ENCODE measurements at regions not wholly inside any gene's neighbourhood (a gene's known extent, or its start where the extent isn't known, plus 50 kb on each side); places are given as distances from the start of the nearest gene placed in this dataset.

DNA sequence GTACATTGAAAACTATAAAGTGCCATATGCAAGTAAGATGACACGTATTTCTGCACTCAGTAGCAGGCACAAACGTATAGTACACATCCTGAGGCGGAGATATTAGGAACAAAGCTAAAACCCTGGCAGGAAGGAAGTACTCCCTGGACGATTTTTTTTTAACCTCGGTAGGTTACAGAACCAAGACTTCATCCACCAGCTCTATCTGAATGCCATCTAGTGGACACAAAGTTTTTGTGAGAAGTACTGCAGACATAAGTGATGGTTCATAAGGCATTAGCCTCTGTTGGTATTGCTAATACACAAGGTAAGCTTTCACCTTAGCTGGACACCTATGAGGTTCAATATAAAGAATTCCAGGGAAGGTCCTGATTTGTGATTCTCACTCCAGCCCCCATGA is 83.0 kb upstream of the CCDC196 start:
- Histone ChIP-seq H3K9me3 (ENCODE audit: insufficient read depth, low read length) (no peaks in the 10 kb centered on the region), H2AFZ (ENCODE audit: low read depth, low read length) (peak overlapping the region; percentile 69), H4K20me1 (ENCODE audit: insufficient read depth, low read length) (no peaks in the 10 kb centered on the region), H3K4me1 (ENCODE audit: low read length) (peaks cover 19% of the 10 kb centered on the region), H3K4me2 (ENCODE audit: low read length) (peak overlapping the region; percentile 70), H3K79me2 (ENCODE audit: low read length) (no peaks in the 10 kb centered on the region), H3K4me3 (ENCODE audit: low read length) (peak overlapping the region; percentile 64), H3K36me3 (replicated peaks; ENCODE audit: low read depth, low read length) (no peaks in the 10 kb centered on the region), H3K27me3 (ENCODE audit: low read depth, low read length) (0 out of 2 replicates have a peak, but pooled peaks cover 3% of the 10 kb centered on the region), H3K27ac (ENCODE audit: low read length) (no peak overlapping the region), H3K9ac (ENCODE audit: low read length) (peak overlapping the region; percentile 8; the same call in 1 of the 2 replicates)
- no peak for TF ChIP-seq EZH2phosphoT487 (IDR thresholded peaks at IDR 0.05; ENCODE audit: low read depth)
- TF ChIP-seq, protein P1, sequence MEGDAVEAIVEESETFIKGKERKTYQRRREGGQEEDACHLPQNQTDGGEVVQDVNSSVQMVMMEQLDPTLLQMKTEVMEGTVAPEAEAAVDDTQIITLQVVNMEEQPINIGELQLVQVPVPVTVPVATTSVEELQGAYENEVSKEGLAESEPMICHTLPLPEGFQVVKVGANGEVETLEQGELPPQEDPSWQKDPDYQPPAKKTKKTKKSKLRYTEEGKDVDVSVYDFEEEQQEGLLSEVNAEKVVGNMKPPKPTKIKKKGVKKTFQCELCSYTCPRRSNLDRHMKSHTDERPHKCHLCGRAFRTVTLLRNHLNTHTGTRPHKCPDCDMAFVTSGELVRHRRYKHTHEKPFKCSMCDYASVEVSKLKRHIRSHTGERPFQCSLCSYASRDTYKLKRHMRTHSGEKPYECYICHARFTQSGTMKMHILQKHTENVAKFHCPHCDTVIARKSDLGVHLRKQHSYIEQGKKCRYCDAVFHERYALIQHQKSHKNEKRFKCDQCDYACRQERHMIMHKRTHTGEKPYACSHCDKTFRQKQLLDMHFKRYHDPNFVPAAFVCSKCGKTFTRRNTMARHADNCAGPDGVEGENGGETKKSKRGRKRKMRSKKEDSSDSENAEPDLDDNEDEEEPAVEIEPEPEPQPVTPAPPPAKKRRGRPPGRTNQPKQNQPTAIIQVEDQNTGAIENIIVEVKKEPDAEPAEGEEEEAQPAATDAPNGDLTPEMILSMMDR (IDR thresholded peaks at IDR 0.05; ENCODE audit: low read depth, low read length), result peak; percentile 65

DNA sequence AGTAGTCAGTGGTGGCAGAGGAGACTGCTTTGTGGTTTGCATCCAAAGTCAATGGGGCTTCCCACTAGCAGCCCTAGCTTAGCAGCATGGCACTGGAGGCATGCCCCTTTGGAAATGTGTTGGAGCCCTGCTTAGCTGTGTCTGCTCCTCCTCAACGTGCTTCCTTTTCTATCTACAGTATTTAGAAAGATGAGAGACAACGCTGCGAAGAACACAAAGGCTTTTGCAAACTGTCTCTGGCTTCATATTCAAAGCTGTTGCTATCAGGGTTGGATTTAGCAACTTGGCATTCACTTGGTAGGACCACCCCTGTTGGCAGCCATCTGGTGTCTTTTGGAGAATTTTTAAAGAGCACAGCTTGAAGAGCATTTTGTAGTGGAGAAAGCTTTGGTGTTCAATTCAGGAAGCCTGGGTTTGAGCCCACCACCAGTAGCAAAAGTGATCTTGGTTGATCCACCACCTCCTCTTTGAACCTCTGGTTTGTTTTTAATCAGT is 82.1 kb upstream of the CCDC196 start:
- H4K20me1 ChIP-seq (ENCODE audit: insufficient read depth, low read length), result no peaks in the 10 kb centered on the region

DNA sequence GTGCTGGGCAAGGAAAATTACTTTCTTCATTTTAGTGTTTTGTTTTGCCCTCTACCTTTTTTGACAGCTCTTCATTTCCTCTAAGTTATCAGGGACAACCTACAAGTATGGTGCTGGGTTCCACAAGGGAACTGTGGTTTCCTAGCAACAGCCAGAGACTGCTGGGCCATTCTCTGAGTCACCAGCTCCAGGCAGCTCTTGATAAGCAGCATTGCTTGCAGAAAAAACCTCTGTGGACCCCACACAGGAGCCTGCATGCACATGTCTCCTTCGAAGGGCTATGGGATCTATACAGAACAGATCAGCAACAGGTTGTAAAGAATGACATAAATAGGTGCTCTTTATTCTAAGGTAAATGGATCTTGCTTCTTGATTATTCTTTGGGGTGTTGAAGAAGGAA is 81.0 kb upstream of the CCDC196 start:
- H3K4me2 ChIP-seq (ENCODE audit: low read length), result no peak overlapping the region
- no peak overlapping the region for H3K4me3 ChIP-seq (ENCODE audit: low read length)
- H3K79me2 ChIP-seq (ENCODE audit: low read length), result no peaks in the 10 kb centered on the region
- no peak overlapping the region for H2AFZ ChIP-seq (ENCODE audit: low read depth, low read length)
- H3K36me3 ChIP-seq (replicated peaks; ENCODE audit: low read depth, low read length), result no peaks in the 10 kb centered on the region
- TF ChIP-seq, protein P1 (IDR thresholded peaks at IDR 0.05; ENCODE audit: low read depth, low read length), result no peak
- TF ChIP-seq EZH2phosphoT487 (IDR thresholded peaks at IDR 0.05; ENCODE audit: low read depth), result no peak
- no peaks in the 10 kb centered on the region for H4K20me1 ChIP-seq (ENCODE audit: insufficient read depth, low read length)
- H3K9ac ChIP-seq (ENCODE audit: low read length), result no peak overlapping the region
- H3K27ac ChIP-seq (ENCODE audit: low read length), result no peak overlapping the region
- 0 out of 2 replicates have a peak, but pooled peaks cover 3% of the 10 kb centered on the region for H3K27me3 ChIP-seq (ENCODE audit: low read depth, low read length)
- peaks cover 8% of the 10 kb centered on the region; the same call in 1 of the 2 replicates for H3K4me1 ChIP-seq (ENCODE audit: low read length)
- H3K9me3 ChIP-seq (ENCODE audit: insufficient read depth, low read length), result no peaks in the 10 kb centered on the region

More for the DNA sequence above, 82.1 kb upstream of the CCDC196 start:
- H3K9ac ChIP-seq (ENCODE audit: low read length), result no peak overlapping the region
- 0 out of 2 replicates have a peak, but pooled peaks cover 3% of the 10 kb centered on the region for H3K27me3 ChIP-seq (ENCODE audit: low read depth, low read length)
- no peak overlapping the region for H2AFZ ChIP-seq (ENCODE audit: low read depth, low read length)
- no peaks in the 10 kb centered on the region for H3K79me2 ChIP-seq (ENCODE audit: low read length)
- no peak overlapping the region for H3K27ac ChIP-seq (ENCODE audit: low read length)
- H3K4me1 ChIP-seq (ENCODE audit: low read length), result peaks cover 10% of the 10 kb centered on the region
- H3K4me2 ChIP-seq (ENCODE audit: low read length), result no peak overlapping the region
- no peak overlapping the region for H3K4me3 ChIP-seq (ENCODE audit: low read length)
- no peaks in the 10 kb centered on the region for H3K36me3 ChIP-seq (replicated peaks; ENCODE audit: low read depth, low read length)
- H3K9me3 ChIP-seq (ENCODE audit: insufficient read depth, low read length), result no peaks in the 10 kb centered on the region
- TF ChIP-seq EZH2phosphoT487 (IDR thresholded peaks at IDR 0.05; ENCODE audit: low read depth), result no peak
- TF ChIP-seq, protein P1 (IDR thresholded peaks at IDR 0.05; ENCODE audit: low read depth, low read length), result no peak

DNA sequence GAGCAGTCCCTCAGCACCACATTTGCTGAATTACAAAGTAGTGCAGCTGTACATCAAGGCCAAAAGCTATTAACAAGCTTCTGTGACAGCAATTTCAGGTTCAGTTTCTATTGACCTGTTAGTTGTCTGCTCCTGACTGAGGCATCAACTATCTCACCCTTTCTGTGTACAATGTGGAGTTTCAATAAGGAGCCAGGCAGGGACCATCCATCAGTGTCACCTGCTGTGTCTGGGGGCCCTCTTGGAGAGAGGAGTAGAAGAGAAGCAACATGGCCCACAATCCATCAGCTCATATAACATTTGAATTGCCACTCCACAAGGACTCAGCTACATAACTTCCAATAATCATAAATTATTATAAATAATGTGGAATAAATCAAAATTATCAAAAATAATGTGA is 72.3 kb upstream of the CCDC196 start:
- H3K9ac ChIP-seq (ENCODE audit: low read length), result no peak overlapping the region
- H3K9me3 ChIP-seq (ENCODE audit: insufficient read depth, low read length), result no peaks in the 10 kb centered on the region
- no peak for TF ChIP-seq EZH2phosphoT487 (IDR thresholded peaks at IDR 0.05; ENCODE audit: low read depth)
- H3K4me3 ChIP-seq (ENCODE audit: low read length), result no peak overlapping the region
- H4K20me1 ChIP-seq (ENCODE audit: insufficient read depth, low read length), result no peaks in the 10 kb centered on the region
- no peak overlapping the region for H2AFZ ChIP-seq (ENCODE audit: low read depth, low read length)
- H3K4me1 ChIP-seq (ENCODE audit: low read length), result no peaks in the 10 kb centered on the region
- no peaks in the 10 kb centered on the region for H3K36me3 ChIP-seq (replicated peaks; ENCODE audit: low read depth, low read length)
- H3K27ac ChIP-seq (ENCODE audit: low read length), result no peak overlapping the region
- H3K4me2 ChIP-seq (ENCODE audit: low read length), result no peak overlapping the region
- no peaks in the 10 kb centered on the region for H3K79me2 ChIP-seq (ENCODE audit: low read length)
- H3K27me3 ChIP-seq (ENCODE audit: low read depth, low read length), result no peaks in the 10 kb centered on the region
